ENCODE measurements at regions not wholly inside any gene's neighbourhood (a gene's known extent, or its start where the extent isn't known, plus 50 kb on each side); places are given as distances from the start of the nearest gene placed in this dataset.

- TF ChIP-seq, protein P1, sequence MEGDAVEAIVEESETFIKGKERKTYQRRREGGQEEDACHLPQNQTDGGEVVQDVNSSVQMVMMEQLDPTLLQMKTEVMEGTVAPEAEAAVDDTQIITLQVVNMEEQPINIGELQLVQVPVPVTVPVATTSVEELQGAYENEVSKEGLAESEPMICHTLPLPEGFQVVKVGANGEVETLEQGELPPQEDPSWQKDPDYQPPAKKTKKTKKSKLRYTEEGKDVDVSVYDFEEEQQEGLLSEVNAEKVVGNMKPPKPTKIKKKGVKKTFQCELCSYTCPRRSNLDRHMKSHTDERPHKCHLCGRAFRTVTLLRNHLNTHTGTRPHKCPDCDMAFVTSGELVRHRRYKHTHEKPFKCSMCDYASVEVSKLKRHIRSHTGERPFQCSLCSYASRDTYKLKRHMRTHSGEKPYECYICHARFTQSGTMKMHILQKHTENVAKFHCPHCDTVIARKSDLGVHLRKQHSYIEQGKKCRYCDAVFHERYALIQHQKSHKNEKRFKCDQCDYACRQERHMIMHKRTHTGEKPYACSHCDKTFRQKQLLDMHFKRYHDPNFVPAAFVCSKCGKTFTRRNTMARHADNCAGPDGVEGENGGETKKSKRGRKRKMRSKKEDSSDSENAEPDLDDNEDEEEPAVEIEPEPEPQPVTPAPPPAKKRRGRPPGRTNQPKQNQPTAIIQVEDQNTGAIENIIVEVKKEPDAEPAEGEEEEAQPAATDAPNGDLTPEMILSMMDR (IDR thresholded peaks at IDR 0.05; ENCODE audit: borderline replicate concordance, insufficient read depth, low read depth, low read length), result no peak
- H3K4me3 ChIP-seq (ENCODE audit: low read depth, low read length), result no peak overlapping the region
These were observed 380.7 kb downstream of the NFIB start for GRCh38 chr9:13933268-13933656.

GRCh38 chr9:13932528-13933267, 381.2 kb downstream of the NFIB start:
- TF ChIP-seq, protein P1 (IDR thresholded peaks at IDR 0.05; ENCODE audit: borderline replicate concordance, insufficient read depth, low read depth, low read length), result no peak
- H3K4me3 ChIP-seq (ENCODE audit: low read depth, low read length), result no peak overlapping the region

GRCh38 chr9:13929013-13929412, 384.9 kb downstream of the NFIB start:
- H3K4me3 ChIP-seq (ENCODE audit: low read depth, low read length), result no peak overlapping the region
- TF ChIP-seq, protein P1 (IDR thresholded peaks at IDR 0.05; ENCODE audit: borderline replicate concordance, insufficient read depth, low read depth, low read length), result no peak

DNA sequence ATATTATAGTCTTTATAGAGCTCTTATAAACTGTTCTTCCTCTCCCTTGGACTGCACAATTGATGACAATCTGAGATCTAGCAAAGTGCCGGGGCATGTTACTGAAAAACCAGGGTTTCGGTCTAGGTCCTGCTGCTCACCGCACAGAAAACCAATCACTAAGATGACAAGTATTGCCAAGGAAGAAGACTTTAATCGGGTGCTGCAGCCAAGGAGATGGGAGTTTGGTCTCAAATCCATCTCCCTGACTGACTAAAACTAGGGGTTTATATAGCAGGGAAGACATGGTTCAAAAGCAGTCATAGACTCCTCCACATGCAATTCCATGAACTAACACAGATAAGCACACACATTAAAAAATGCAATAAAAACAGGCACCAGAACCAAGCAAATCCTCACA, 390.6 kb downstream of the NFIB start:
- TF ChIP-seq, protein P1 (IDR thresholded peaks at IDR 0.05; ENCODE audit: borderline replicate concordance, insufficient read depth, low read depth, low read length), result no peak

DNA sequence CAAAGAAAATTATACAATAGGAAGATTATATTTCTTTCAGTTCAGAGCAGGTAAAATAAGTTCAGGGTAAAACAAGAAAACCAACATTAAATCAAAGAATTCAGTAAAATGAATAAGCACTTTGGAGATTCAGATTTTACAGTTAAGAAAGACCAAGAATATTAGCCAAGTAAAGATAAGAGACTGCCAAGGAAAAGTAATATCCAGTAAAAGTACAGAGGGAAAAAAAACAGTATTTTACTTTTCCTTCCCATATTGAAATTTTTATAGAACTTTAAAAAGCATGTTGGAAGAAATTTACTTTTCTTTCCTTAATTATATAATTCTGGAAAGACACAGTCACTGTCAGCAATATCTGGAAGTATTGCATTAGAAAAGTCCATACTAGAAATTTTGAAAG, 393.4 kb downstream of the NFIB start:
- no peak overlapping the region for H3K4me3 ChIP-seq (ENCODE audit: low read depth, low read length)
- TF ChIP-seq, protein P1 (IDR thresholded peaks at IDR 0.05; ENCODE audit: borderline replicate concordance, insufficient read depth, low read depth, low read length), result no peak

More for the DNA sequence above, 390.6 kb downstream of the NFIB start:
- H3K4me3 ChIP-seq (ENCODE audit: low read depth, low read length), result no peak overlapping the region

- TF ChIP-seq, protein P1 (IDR thresholded peaks at IDR 0.05; ENCODE audit: borderline replicate concordance, insufficient read depth, low read depth, low read length), result no peak
- H3K4me3 ChIP-seq (ENCODE audit: low read depth, low read length), result no peak overlapping the region
These were observed 394.5 kb downstream of the NFIB start for GRCh38 chr9:13919401-13919800.

DNA sequence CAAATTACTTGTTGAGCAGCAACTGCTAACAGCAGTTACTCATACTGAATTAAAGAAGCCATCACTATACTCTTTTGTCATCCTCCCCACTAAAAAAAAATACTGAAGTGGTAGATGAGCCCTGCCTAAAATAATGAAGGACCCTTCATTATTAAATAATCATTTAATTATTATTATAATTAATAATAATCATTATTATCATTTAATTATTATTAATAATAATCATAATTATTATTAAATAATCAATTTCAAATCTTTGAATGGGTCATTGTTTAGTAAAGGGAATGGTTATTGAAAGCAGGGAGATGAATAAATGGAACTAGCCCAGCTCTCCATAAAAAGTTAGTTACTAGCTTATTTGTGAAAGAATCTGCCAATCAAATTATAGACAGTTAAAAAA, 396.4 kb downstream of the NFIB start:
- H3K4me3 ChIP-seq (ENCODE audit: low read depth, low read length), result no peak overlapping the region
- TF ChIP-seq, protein P1 (IDR thresholded peaks at IDR 0.05; ENCODE audit: borderline replicate concordance, insufficient read depth, low read depth, low read length), result no peak
